HG03571 (cell line): ENCODE measurements at regions not wholly inside any gene's neighbourhood (a gene's known extent, or its start where the extent isn't known, plus 50 kb on each side); places are given as distances from the start of the nearest gene placed in this dataset.
A peak's percentile ranks its signal among the peaks of the same experiment; 100 is the strongest.
"Not testable (repeated sequence)": the region's sequence is repeated elsewhere in the genome, so short reads cannot be mapped to it uniquely, and the experiment has no call there.

Experiments
- ATAC-seq: cut with Tn5 transposase; IDR thresholded peaks from one replicate; pipeline ENCODE4 v1.9.1; 2021; ENCODE audit not compliant: unreplicated experiment

DNA sequence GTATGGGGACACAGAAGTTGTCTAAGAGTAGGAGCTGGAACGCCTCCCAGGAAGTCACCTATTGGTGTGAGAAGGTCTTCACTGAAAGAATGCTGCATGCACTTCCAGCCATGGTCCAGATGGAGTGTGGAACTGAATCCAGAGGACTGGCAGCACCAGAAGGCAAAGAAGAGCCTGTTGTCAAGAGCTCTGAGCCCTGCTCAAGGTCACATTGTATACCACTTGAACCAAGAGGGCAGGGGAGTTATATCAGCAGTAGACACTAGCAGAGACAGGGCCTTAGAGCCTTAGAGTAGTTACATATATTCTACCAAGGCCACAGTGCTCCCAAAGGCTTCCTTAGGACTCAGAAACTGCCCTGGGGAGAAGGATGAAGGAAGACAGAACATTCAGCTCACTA lies 130.8 kb upstream of the POC5 start:
- ATAC-seq: no peak

DNA sequence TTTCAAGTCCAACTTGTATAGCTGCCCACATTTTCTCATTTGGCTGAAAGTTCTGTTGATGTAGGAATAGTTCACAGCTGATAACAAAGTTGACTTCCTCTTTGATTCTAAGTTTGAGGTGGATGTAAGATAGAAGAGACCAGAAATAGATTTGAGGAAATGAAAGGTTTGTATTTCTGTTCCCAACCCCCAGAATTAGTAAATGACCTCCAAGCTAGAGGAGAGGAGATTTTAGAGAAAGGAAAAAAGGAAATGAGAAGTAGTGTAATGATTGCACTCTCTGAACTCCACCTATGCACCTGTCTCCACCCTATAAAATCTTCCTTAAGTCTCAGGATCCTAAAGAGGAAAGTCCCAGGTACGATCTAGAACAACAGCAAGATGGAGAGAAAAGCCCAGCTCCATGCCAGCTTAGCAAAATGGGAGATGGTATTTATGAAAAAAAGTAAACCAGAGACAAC lies 130.4 kb upstream of the POC5 start:
- ATAC-seq: peak; percentile 92

DNA sequence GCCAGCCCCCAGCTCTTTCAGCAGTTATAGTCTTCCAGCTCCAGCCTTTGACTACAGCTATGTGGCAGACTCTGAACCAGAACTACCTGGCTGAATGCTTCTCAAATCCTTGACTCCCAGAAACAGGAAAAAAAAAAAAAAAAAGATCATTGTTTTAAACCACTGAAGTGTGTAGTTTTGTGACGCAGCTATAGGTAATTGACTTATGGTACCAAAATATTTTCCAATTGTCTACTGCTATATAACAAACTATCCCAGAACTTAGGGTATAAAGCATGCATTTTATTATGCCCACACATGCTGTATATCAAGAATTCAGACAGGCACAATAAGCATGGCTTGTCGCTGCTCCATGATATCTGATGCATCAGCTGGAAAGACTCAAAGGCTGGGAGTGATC lies 127.1 kb upstream of the POC5 start:
- ATAC-seq: no peak

DNA sequence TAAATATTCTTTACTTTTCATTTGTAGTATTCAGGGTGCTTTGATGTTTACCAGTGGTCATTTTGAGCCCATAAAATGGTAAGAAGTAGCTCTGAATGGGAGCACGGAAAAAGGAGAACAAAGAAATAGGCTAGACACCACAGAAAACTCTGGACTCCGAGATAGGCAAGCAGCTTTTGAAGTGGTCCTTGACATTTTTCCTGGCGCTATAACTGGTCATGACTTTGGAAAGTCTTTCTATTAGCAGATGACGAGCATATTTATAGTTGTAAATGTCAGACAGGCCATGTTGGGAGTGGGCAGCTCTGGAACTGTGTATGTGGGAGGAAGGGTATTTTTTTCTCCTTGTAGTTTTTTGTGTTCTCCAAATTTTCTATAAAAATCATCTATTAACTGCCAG lies 126.1 kb upstream of the POC5 start:
- ATAC-seq: no peak

DNA sequence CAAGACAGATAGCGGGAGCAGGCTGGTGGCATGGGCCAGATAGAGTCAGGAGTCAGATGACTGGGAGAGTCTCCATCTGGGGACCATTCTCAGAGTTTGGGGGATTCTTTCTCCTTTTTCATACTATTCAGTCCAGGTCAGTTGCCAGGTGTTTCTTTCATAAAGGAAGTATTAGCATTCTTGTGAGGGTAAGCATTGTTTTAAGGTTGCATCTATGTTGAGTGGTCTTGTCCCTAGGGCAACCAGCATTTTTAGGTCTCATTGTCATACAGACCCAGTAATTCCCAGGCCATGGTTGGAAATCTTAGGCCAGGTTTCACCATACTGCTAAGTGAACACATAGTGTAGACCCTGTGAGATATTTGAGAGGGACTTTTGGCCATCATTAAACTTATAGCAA lies 122.3 kb upstream of the POC5 start:
- no peak for ATAC-seq

DNA sequence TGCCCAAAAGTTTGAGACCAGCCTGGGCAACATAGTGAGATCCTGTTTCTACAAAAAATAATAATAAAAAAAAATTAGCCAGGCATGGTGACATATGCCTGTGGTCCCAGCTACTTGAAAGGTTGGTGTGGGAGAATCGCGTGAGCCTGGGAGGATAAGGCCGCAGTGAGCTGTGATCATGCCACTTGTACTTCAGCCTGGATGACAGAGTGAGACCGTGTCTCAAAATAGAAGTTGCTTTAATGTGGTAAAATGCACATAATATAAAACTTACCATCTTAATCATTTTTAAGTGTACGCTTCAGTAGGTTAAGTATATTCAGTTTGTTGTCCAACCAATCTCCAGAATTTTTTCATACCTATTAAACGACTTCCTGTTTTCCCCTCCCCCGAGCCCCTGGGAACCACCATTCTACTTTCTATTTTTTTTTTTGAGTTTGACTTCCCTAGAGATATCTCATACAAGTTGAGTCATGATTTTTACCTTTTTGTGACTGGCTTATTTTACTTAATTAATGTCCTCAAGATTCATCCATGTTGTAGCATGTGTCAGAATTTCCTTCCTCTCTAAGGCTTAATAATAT lies 120.1 kb upstream of the POC5 start:
- no peak for ATAC-seq

DNA sequence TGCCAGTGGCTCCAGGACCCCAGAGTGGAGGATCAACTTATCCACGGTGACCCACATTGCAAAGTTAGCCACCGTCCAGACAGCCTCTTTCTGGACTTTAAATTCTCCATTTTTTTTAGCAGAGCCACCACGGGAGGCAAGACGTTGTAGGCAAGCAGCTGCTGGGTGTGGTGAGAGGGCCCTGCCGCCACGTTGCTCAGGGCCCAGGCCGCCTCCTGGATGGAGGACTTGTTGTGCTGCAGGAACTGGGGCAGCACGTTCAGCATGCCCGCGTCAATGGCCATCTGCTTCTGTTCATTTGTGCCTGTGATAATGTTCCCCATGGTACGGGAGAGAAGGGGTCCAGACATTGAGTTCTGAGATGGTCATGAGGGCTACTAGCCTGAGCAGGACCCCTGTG lies 114.3 kb upstream of the POC5 start:
- no peak for ATAC-seq

DNA sequence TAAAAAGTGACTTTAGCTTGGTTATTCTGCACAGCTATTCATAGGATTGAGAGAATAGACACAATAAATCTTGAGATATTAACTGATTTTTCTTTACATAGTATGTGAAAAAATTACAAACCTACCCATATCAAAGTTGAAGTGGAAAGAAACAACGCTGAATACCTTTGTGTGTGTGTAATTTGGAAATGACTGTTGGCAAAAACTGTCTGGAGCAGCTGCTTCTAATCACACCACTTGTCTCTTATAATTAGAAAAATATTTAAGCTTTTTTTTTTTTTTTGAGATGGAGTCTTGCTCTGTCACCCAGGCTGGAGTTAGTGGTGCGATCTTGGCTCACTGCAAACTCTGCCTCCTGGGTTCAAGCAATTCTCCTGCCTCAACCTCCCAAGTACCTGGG lies 110.8 kb upstream of the POC5 start:
- no peak for ATAC-seq

DNA sequence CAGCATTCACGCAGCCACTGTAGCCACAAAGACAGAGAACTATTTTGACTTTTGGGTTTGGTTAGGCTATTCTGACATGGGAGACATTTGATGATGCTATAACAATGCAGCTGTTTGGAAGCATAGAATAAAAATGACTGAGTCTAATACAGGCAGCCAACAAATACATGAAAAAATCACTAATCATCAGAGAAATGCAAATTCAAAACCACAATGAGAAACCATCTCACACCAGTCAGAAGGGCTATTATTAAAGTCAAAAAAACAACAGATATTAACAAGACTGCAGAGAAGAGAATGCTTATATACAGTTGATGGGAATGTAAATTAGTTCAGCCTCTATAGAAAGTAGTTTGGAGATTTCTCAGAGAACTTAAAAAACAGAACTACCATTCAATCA lies 107.1 kb upstream of the POC5 start:
- ATAC-seq: no peak

DNA sequence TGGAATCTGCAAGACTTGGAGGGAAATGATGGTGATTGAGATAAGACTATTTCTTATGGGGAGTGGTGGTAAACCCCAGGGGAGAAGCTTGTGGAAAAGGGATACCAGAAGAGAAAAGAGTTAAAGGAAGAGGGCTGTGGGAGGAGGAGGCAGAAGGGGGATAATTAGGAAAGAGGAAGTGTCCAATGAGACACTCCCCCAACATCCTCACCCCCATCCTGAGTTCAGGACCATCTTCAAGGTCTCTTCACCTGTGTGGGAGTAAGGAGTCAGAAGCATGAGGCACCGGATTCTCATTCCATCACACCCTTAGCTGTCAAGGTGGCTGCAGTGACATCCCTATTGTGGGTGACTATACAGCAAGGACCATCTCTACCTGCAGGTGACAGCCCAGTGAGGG lies 106.6 kb upstream of the POC5 start:
- no peak for ATAC-seq

DNA sequence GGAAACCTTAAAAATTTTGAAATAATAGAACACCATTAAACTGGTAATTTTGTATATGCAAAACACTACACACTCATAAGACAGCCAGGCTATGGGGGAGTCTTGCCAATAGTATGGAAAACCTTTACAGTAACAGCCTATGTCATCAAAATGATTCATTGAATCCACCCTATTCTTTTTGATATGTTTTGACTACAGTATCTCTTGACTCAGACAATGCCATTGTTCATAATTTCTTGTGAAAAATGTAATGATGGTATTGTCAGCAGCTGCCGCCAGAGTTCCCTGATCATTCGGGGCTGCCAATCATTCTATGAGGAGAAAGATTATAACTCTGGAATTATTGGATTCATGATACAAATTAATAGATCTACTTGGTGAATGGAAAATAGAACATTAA lies 101.4 kb upstream of the POC5 start:
- no peak for ATAC-seq

DNA sequence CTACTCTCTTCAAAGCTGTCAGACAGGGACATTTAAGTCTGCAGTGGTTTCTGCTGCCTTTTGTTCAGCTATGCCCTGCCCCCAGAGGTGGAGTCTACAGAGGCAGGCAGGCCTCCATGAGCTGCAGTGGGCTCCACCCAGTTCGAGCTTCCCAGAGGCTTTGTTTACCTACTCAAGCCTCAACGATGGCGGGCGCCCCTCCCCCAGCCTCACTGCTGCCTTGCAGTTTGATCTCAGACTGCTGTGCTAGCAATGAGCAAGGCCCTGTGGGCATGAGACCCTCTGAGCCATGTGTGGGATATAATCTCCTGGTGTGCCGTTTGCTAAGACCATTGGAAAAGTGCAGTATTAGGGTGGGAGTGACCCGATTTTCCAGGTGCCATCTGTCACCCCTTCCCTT lies 82.5 kb upstream of the POC5 start:
- not testable (repeated sequence) for ATAC-seq

DNA sequence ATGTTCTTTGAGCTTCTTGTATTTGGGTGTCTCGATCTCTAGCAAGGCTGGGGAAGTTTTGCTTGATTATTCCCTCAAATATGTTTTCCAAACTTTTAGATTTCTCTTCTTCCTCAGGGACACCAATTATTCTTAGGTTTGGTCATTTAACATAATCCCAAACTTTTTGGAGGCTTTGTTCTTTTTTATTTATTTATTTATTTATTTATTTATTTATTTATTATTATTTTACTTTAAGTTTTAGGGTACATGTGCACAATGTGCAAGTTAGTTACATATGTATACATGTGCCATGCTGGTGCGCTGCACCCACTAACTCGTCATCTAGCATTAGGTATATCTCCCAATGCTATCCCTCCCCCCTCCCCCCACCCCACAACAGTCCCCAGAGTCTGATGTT lies 52.1 kb upstream of the POC5 start:
- ATAC-seq: not testable (repeated sequence)
